ENCODE measurements at regions not wholly inside any gene's neighbourhood (a gene's known extent, or its start where the extent isn't known, plus 50 kb on each side); places are given as distances from the start of the nearest gene placed in this dataset.
"Not testable (repeated sequence)": the region's sequence is repeated elsewhere in the genome, so short reads cannot be mapped to it uniquely, and the experiment has no call there.

- DNase-seq, result no peak
These were observed 51.8 kb downstream of the ASCL4 start for GRCh38 chr12:107826276-107826675.

- no peak for DNase-seq
These were observed 54.8 kb downstream of the ASCL4 start for GRCh38 chr12:107829271-107829670.

GRCh38 chr12:107832441-107832840 is 57.9 kb downstream of the ASCL4 start:
- DNase-seq, result no peak

- DNase-seq, result no peak
These were observed 65.7 kb downstream of the ASCL4 start for GRCh38 chr12:107840186-107840585.

GRCh38 chr12:107843351-107844311 is 69.1 kb downstream of the ASCL4 start:
- DNase-seq, result no peak

- DNase-seq, result no peak
These were observed 69.9 kb downstream of the ASCL4 start for GRCh38 chr12:107844312-107844921.

DNA sequence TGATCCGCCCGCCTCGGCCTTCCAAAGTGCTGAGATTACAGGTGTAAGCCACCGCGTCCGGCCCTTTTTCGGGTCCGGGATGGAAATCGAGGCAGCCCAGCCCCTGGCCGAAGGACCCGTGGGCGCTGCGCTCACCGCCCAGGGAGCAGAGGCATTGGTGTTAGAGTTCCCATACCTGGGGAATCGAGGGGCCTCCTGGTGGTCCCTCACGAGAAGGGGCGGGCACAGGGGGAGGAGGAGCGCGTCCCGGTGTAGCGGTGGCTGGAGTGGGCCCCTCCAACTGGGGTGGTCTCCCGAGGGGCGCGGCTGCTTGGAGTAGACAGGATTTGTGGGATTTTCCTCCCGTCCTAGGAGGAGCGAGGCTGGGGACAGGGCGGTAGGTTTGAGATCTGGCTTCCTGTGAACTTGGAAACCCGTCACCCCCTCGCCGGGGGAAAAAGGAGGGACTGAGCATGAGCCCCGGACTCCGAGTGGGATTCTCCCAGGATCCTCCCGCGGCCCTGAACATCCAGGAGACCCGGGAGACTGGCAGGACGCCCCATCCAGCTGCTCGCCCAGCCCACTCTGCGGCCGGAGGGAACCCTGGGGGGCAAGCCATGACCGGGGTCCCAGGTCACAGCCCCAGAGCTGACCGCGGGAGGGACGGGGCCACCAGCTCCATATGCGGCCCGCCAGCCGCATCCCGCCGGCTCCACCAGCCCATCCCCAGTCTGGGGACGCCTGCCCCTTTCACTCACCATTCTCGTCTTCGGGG is 70.9 kb downstream of the ASCL4 start:
- no peak for DNase-seq

- DNase-seq, result no peak
These were observed 71.6 kb downstream of the ASCL4 start for GRCh38 chr12:107845980-107846659.

GRCh38 chr12:107847430-107847829 is 72.9 kb downstream of the ASCL4 start:
- DNase-seq, result no peak

GRCh38 chr12:107847830-107848229 is 73.3 kb downstream of the ASCL4 start:
- no peak for DNase-seq

DNA sequence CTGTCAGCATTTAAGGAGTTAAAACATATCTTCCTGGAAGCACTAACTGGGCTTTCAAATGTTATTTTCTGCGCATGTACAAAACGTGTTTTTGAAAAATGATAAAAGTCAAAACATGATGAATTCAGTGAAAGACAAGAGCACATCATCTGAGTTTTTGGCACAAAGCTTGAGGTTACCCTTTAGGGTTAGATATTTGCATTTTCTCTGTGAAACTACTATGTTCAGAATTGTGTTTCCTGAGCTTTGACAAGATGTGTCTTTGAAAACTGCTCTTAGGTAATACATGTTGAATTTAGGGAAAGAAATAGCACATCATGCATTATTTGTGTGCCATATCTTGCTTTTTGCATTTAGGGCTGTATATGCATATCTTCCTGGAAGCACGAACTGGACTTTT is 79.0 kb downstream of the ASCL4 start:
- DNase-seq, result no peak

- DNase-seq, result no peak
These were observed 81.0 kb downstream of the ASCL4 start for GRCh38 chr12:107855471-107855870.

GRCh38 chr12:107856096-107856495 is 81.6 kb downstream of the ASCL4 start:
- DNase-seq, result no peak

GRCh38 chr12:107857191-107857590 is 82.7 kb downstream of the ASCL4 start:
- no peak for DNase-seq

- no peak for DNase-seq
These were observed 84.9 kb downstream of the ASCL4 start for GRCh38 chr12:107859367-107859766.

DNA sequence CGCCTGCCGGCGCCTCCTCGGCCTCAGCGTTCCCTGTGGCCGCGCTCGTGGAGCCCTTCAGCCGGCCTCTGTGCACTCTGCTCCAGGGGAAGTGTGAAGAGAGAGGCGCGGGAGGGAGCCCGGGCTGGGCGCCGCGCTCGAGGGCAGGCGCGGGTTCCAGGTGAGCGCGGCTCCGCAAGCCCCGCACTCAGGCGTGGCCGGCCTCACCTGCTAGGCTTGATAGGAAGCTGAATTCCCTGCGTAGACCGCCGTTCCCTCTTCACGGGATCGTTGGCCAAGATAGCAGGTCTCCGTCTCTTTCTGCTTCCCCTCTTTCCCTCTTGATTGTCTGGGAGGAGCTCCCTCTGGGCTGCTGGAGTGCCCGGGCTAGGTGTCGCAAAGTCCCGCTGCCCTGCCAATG is 89.7 kb downstream of the ASCL4 start:
- DNase-seq, result no peak

GRCh38 chr12:107864727-107865126 is 90.2 kb downstream of the ASCL4 start:
- not testable (repeated sequence) for DNase-seq

DNA sequence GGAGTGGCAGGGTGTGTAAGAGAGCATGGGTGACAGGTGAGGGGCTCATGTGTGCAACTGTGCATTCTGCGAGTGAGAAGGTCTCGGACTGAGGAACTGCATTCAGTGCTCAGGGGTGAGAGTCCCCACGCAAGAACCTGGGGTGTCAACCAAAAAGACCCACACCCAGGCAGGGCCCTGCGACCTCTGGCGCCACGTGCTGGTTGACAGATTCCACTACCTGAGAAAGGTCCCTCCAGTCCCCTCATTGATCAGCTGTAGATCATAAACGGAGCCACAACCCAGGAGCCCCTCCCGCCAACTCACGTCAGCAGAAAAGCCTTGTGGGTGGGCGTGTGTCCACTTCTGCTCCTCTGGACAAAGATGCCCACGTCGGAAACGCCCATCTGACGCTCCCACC is 98.7 kb downstream of the ASCL4 start:
- DNase-seq, result no peak

GRCh38 chr12:107875786-107876185 is 101.3 kb downstream of the ASCL4 start:
- no peak for DNase-seq

- DNase-seq, result peak; percentile 46
These were observed 110.5 kb downstream of the ASCL4 start for GRCh38 chr12:107884769-107885694.

GRCh38 chr12:107888789-107889188 is 114.3 kb downstream of the ASCL4 start:
- no peak for DNase-seq

GRCh38 chr12:107891967-107892366 is 117.5 kb downstream of the ASCL4 start:
- DNase-seq, result no peak

Data from fibroblast of skin of right biceps (primary cell).